ENCODE measurements at regions not wholly inside any gene's neighbourhood (a gene's known extent, or its start where the extent isn't known, plus 50 kb on each side); places are given as distances from the start of the nearest gene placed in this dataset.
"Not testable (repeated sequence)": the region's sequence is repeated elsewhere in the genome, so short reads cannot be mapped to it uniquely, and the experiment has no call there.

DNA sequence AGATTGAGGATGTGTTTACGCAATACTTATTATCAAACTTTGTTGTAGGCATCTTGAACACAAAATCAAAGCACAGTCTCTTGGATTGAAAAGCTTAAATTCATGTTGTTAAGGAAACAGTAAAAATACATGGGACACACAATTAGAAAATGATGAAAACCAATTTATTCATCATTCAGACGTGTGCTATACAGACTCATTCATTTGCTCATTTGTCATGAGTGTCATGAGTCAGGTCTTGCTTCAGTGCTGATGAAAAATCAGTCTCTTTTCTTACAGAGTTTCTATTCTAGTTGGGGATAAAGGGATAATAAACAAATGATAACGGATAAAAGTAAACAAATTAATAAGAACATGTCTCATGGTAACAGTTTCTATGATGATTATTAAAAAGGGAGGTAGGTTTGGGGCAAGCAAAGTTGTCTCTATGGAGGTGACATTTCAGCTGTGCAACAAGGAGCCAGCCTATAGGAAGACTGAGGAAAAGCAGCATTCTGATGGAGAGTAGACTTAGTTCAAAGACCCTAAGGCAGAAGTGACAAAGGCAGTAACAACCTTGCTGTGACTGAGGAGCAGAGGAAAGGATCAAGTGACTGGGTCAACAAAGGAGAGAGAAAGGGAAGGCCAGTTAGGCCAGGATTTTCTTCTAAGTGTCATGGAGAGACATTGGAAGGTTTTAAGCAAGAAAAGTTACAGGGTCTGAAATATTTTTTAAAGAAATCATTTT, 224.0 kb upstream of the HHIP start:
- FAIRE-seq: no peak
- TF ChIP-seq, protein P1, sequence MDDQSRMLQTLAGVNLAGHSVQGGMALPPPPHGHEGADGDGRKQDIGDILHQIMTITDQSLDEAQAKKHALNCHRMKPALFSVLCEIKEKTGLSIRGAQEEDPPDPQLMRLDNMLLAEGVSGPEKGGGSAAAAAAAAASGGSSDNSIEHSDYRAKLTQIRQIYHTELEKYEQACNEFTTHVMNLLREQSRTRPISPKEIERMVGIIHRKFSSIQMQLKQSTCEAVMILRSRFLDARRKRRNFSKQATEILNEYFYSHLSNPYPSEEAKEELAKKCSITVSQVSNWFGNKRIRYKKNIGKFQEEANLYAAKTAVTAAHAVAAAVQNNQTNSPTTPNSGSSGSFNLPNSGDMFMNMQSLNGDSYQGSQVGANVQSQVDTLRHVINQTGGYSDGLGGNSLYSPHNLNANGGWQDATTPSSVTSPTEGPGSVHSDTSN (IDR thresholded peaks at IDR 0.05): no peak
- TF ChIP-seq FOSB (CRISPR knock-in tag; IDR thresholded peaks at IDR 0.05) (no peak), NFE2L2 (conservative IDR thresholded peaks at IDR 0.05; ENCODE audit: low read length) (no peak), JUNB (IDR thresholded peaks at IDR 0.05) (no peak), POLR2A (IDR thresholded peaks at IDR 0.05; ENCODE audit: low read length) (no peak), RARB (CRISPR knock-in tag; IDR thresholded peaks at IDR 0.05) (no peak), EP300 (IDR thresholded peaks at IDR 0.05) (no peak), KDM1A (IDR thresholded peaks at IDR 0.05; ENCODE audit: low read depth) (no peak), CTCF (IDR thresholded peaks at IDR 0.05) (no peak), EHF (CRISPR knock-in tag; IDR thresholded peaks at IDR 0.05) (no peak), ZC3H11A (IDR thresholded peaks at IDR 0.05) (no peak), EHMT2 (IDR thresholded peaks at IDR 0.05; ENCODE audit: low read depth) (no peak), NR3C1 (IDR thresholded peaks at IDR 0.05) (no peak), RCOR1 (IDR thresholded peaks at IDR 0.05; ENCODE audit: low read depth, low read length) (no peak), USF2 (IDR thresholded peaks at IDR 0.05) (no peak)
- TF ChIP-seq, protein P2, sequence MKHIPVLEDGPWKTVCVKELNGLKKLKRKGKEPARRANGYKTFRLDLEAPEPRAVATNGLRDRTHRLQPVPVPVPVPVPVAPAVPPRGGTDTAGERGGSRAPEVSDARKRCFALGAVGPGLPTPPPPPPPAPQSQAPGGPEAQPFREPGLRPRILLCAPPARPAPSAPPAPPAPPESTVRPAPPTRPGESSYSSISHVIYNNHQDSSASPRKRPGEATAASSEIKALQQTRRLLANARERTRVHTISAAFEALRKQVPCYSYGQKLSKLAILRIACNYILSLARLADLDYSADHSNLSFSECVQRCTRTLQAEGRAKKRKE (CRISPR knock-in tag; IDR thresholded peaks at IDR 0.05; ENCODE audit: low read depth): no peak

DNA sequence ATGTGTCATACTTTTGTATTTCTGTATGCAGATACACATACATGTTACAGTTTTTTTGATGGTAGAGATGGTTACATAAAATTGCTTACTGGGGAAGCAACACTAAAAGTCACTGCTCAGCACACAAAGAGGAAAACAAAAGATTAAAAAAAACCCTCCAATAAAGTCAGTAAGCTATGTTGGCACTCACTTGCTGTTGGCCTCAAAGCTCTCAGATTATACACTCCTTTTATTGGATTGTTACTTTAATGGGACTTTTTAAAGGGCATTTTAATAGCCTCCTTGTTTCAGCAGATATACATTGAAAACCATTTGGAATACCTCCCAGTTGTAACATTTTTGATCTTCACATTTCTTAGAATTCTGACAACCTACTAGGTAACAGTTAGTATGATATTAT, 222.0 kb upstream of the HHIP start:
- no peaks in the 10 kb centered on the region for H3K4me1 ChIP-seq
- no peak overlapping the region for H3K4me3 ChIP-seq
- DNase-seq (ENCODE audit: low read depth in 1 of 2, low spot score in 1 of 2) (no peak), ATAC-seq (no peak), FAIRE-seq (no peak)
- H3K4me2 ChIP-seq: no peak overlapping the region
- no peak for TF ChIP-seq HEYL (CRISPR knock-in tag; IDR thresholded peaks at IDR 0.05)
- TF ChIP-seq CHD2 (IDR thresholded peaks at IDR 0.05; ENCODE audit: low read length, partially characterized antibody): no peak
- POLR2A ChIA-PET: no interaction called here
- no peak overlapping the region for H3K27ac ChIP-seq
- CTCF ChIA-PET: no interaction called here
- H3K9me3 ChIP-seq: no peaks in the 10 kb centered on the region

More for the DNA sequence above, 224.0 kb upstream of the HHIP start:
- no peaks in the 10 kb centered on the region for H3K9me3 ChIP-seq
- no peaks in the 10 kb centered on the region for H3K4me1 ChIP-seq
- POLR2A ChIA-PET: no interaction called here
- 49% methylated on average over 3 of the region's 3 CpGs for WGBS (ENCODE audit: missing lambda C conversion rate)
- CTCF ChIA-PET: no interaction called here
- H3K27ac ChIP-seq: no peak overlapping the region
- ATAC-seq: no peak
- H3K4me3 ChIP-seq: no peak overlapping the region
- H3K4me2 ChIP-seq: no peak overlapping the region
- no peak for DNase-seq (ENCODE audit: low read depth in 1 of 2, low spot score in 1 of 2)

- H3K4me3 ChIP-seq; DNase-seq (ENCODE audit: low read depth in 1 of 2, low spot score in 1 of 2); H3K4me2 ChIP-seq; ATAC-seq; H3K9me3 ChIP-seq; H3K4me1 ChIP-seq; H3K27ac ChIP-seq; FAIRE-seq; CTCF ChIA-PET; POLR2A ChIA-PET: not testable (repeated sequence)
- 81% methylated on average over 10 of the region's 11 CpGs for WGBS (ENCODE audit: missing lambda C conversion rate)
These were observed 219.9 kb upstream of the HHIP start for GRCh38 chr4:144426023-144426422.

Data from A549 (cell line).